IMR-90 (cell line): ENCODE measurements at regions not wholly inside any gene's neighbourhood (a gene's known extent, or its start where the extent isn't known, plus 50 kb on each side); places are given as distances from the start of the nearest gene placed in this dataset.

Experiments used
- BHLHE40 ChIP-seq: fragments of 150-350 bp; IDR thresholded peaks from 2 replicates; pipeline ENCODE4 v1.6.1; 2016; ENCODE audit warnings: mild to moderate bottlenecking, low read depth, low read length
- CEBPB ChIP-seq: IDR thresholded peaks from 2 replicates; pipeline ENCODE4 v1.6.1; 2012; ENCODE audit warnings: low read depth, low read length, improper control_type of control experiment
- CHD1 ChIP-seq: IDR thresholded peaks from 2 replicates; pipeline ENCODE4 v1.6.1; 2012; ENCODE audit warnings: low read depth, low read length, improper control_type of control experiment
- CTCF ChIP-seq: conservative IDR thresholded peaks from 2 replicates; pipeline ENCODE4 v1.5.1; 2012; ENCODE audit warnings: mild to moderate bottlenecking, low read depth, low read length, improper control_type of control experiment
- ELK1 ChIP-seq: fragments of 150-350 bp; IDR thresholded peaks from 2 replicates; pipeline ENCODE4 v1.6.1; 2016; ENCODE audit warnings: low read depth, mild to moderate bottlenecking, low read length, moderate library complexity, borderline replicate concordance
- FOS ChIP-seq: fragments of 150-350 bp; IDR thresholded peaks from 2 replicates; pipeline ENCODE4 v1.6.1; 2016; ENCODE audit warnings: low read depth, low read length
- MXI1 ChIP-seq: IDR thresholded peaks from 2 replicates; pipeline ENCODE4 v1.6.1; 2012; ENCODE audit warnings: low read depth, mild to moderate bottlenecking, low read length, moderate library complexity, borderline replicate concordance
- POLR2A ChIP-seq: IDR thresholded peaks from 2 replicates; pipeline ENCODE4 v1.6.1; 2012; ENCODE audit warnings: mild to moderate bottlenecking, low read depth, low read length
- RAD21 ChIP-seq: IDR thresholded peaks from 2 replicates; pipeline ENCODE4 v1.6.1; 2012; ENCODE audit warnings: low read length, improper control_type of control experiment
- RFX5 ChIP-seq: IDR thresholded peaks from 2 replicates; pipeline ENCODE4 v1.8.0; 2012; ENCODE audit warnings: low read depth, mild to moderate bottlenecking, low read length, moderate library complexity
- SMC3 ChIP-seq: fragments of 150-350 bp; IDR thresholded peaks from 2 replicates; pipeline ENCODE4 v1.6.1; 2016; ENCODE audit warnings: low read depth, mild to moderate bottlenecking, antibody characterized with exemption, low read length, moderate library complexity
- USF2 ChIP-seq: fragments of 150-350 bp; IDR thresholded peaks from 2 replicates; pipeline ENCODE4 v1.6.1; 2017; ENCODE audit warnings: mild to moderate bottlenecking, antibody characterized with exemption, low read length, low read depth

DNA sequence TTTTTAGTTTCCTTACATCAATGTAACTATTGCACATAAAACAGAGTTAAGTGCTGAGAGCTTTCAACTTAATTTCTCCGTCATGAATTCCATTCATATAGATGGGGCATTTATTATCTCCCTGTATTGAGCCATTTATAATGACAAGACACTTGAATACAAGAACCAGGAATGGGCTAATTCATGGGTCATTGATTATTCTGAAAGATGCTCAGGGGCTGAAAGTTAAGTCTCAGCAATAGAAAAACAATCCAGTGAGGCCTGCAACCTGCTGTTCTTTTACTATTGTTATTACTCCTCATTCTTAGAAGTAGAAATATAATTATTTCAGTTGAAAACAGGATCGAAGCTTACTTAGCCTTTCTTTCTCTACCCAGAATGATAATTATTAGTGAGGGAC, 307.7 kb downstream of the MMUT start:
- TF ChIP-seq RFX5 (no peak), ELK1 (no peak), CTCF (no peak), SMC3 (no peak), BHLHE40 (no peak), POLR2A (no peak), CHD1 (no peak), CEBPB (no peak), USF2 (no peak), FOS (no peak), RAD21 (no peak), MXI1 (no peak)
